A204.1 (cell line): ENCODE measurements at regions not wholly inside any gene's neighbourhood (a gene's known extent, or its start where the extent isn't known, plus 50 kb on each side); places are given as distances from the start of the nearest gene placed in this dataset.

Experiments
- FAIRE-seq: peaks from 2 replicates; lab custom pipeline; 2012; peaks lifted over from hg19 to GRCh38; lab: Jason Lieb, UNC

DNA sequence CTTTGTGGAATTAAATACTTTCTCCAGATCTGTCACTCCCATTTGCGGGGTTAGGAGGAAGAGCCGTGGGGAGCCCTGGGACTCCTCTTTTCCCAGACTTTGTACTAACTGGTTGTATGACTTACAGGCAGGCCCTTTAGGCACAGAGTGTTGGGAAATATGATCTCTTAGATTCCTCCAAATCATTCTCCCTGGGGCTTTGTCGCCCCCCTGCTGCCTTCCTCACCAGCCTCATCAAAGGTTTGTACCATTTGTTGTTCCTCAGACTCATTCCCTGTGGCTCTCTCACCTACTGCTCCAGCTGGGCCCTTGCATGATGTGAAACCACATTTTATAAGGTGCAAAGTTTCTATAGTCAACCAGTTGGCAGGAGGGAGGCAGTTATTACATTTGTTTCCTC is 56.4 kb downstream of the CRYGS start:
- FAIRE-seq = no peak

GRCh38 chr3:186487037-186487436 is 57.1 kb downstream of the CRYGS start:
- FAIRE-seq = no peak

- no peak for FAIRE-seq
These were observed 60.4 kb downstream of the CRYGS start for GRCh38 chr3:186483611-186484340.

GRCh38 chr3:186481526-186481925 is 62.7 kb downstream of the CRYGS start:
- FAIRE-seq = no peak

DNA sequence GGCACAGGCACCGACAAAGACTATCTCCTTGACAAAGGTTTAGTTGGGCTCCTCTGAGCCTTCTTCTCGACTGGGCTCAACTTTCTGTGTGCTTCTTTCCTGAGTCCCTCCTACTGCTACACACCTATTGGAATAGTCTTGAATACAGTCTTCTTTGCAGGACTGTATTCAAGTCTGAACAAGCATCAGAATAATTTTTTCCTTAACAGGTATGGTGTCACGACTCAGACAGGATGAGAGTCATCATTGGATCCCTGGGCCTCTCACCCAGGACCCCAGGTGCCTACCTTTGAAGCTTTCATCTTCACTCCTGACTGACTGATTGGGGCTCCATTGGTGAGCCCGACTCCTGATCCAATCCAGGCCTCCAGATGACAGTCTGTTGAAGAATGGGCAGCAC is 66.3 kb downstream of the CRYGS start:
- no peak for FAIRE-seq

- no peak for FAIRE-seq
These were observed 67.1 kb downstream of the CRYGS start for GRCh38 chr3:186477033-186477432.

GRCh38 chr3:186476541-186476940 is 67.6 kb downstream of the CRYGS start:
- no peak for FAIRE-seq

GRCh38 chr3:186476044-186476468 is 68.1 kb downstream of the CRYGS start:
- FAIRE-seq = no peak

GRCh38 chr3:186473166-186473565 is 71.0 kb downstream of the CRYGS start:
- no peak for FAIRE-seq

DNA sequence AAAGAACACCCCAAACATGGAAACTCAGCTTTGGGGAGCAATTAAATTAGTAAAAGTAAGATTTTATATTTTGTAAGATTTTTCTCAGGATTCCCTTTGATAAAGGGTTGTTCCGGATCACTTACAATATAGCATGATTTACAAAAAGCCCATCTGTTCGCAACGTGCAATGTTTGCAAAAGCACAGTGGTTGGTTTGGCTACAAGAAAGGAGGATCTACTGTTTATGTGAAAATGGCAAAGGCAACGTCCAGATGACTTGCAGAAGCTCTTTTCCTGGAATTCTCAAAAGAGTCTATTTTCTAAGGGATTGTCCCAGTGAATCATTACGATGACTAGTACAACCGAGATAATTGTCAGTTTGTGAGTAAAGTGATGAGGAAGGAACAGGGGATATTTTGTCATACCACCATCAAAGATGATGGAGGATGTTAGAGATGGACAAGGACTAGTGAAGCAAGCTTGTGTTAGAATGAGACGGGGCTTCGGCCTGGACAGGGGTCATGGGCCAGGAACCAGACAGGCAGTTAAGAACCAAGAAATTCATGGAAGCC is 71.6 kb downstream of the CRYGS start:
- FAIRE-seq = no peak

GRCh38 chr3:186471771-186472170 is 72.4 kb downstream of the CRYGS start:
- FAIRE-seq = no peak

GRCh38 chr3:186469525-186469924 is 74.7 kb downstream of the CRYGS start:
- no peak for FAIRE-seq

DNA sequence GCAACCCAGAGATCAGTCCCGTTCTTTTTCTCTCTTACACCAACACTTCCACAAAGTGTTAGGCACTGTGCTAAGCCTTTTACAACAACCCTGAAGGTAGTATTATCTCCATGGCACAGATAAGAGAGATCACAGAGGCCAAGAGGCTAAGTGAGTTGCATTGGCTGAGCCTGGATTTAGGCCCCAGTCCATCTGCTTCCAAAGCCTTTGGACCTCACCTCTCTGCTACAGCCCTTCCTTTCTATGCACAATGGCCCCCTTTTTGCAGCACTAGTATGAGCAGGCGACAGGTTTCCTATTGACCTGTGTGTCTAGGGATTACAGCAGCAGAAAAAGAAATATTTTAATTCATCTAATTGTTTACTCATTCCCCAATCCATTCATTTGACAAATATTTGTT is 76.2 kb downstream of the CRYGS start:
- no peak for FAIRE-seq

DNA sequence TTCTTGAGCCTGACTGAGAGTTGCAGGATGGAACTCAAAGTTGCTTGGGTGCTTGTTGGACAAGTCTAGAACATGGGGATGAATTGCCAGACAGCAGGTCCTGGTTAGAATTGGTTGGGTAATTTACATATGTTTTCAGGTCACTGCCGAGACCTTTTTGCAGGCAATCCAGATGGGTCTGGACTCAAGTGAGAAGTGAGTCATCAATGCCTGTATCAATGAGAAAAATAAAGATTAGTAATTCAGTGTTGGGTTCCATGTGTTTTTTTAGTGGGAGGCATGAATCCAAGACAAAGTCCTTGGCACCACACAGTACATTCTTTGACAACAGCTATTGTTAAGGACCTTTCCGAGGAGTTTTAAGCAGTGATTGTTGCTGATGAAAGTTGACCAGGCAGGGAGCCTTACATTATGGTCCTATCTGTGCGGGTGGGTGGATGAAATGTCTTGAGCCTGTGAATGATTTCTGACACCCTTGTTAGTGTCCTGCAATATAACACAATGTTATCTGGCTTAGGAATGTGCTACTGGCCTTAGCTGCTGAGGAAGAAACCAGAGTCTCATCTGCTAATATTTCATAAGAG is 77.7 kb downstream of the CRYGS start:
- no peak for FAIRE-seq

- no peak for FAIRE-seq
These were observed 78.7 kb downstream of the CRYGS start for GRCh38 chr3:186465508-186465907.

DNA sequence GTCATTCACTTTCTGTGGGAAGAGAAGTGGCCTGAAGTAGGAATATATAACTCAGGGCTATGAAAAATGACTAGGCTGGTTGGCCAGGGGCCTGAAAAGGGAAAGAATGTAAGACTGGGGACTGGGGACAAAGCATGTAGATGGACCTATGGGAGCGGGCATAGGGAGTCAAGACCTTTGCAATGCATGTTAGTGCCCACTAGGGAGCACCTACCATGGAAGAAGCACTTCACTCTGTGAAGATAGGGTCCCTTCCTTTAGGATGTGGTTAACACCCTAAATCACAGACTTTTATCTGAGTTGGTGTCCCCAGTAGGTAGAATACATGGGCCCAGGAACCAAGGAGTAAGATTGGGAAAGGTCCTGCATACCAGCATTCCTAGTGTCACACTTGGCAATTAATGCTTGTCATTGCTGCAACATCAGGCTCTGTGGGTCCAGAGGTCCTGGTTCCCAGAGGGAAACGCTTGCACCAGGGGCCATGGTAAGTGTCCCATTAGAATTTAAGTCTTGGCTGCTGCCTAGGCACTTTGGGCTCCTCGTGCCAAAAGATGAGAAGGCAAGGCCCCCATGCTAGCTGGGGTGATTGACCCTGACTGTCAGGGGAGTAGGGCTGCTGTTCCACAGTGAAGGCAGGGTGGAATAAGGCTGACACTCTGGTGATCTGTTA is 79.6 kb downstream of the CRYGS start:
- FAIRE-seq = no peak

DNA sequence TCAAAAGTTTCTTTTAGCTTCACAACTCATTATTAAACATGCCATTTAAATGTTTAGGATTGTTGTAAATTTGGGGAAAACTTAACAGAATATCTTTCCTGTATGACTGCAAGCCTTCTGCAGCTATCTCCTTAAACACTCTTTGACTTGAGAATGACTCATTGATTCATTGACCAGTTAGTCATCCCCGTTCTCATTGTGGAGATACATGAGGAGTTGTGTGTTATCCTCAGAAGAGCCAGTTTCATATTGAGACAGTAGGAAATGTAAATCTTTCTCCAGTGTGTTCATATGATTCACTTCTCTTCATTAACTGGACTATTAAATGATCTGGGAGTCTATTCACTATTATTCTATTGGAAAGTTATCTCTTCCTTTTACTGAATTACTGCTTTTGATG is 83.0 kb downstream of the CRYGS start:
- FAIRE-seq = no peak

GRCh38 chr3:186459108-186459467 is 85.1 kb downstream of the CRYGS start:
- no peak for FAIRE-seq

- FAIRE-seq = no peak
These were observed 85.7 kb downstream of the CRYGS start for GRCh38 chr3:186458306-186459107.

- no peak for FAIRE-seq
These were observed 86.9 kb downstream of the CRYGS start for GRCh38 chr3:186457236-186457635.

DNA sequence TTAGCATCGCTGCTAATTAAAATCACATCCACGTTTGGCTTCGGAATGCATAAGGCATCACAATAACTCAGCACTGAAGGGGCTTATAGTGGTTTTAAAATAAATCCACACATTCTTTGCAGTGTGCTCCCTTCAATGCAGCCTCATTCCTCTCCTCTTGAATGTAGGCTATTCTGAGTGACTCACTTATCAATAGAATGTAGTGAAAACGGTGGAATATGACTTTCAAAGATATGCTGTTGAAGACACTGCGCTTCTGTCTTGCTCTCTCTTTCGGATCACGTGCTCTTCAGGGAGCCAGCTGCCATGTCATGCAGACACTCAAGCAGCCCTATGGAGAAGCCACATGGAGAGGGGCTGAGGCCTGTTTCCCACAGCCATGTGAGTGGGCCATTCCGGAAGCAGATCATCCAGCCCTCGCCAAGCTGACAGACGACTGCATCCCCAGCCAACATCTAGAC is 87.4 kb downstream of the CRYGS start:
- FAIRE-seq = no peak

DNA sequence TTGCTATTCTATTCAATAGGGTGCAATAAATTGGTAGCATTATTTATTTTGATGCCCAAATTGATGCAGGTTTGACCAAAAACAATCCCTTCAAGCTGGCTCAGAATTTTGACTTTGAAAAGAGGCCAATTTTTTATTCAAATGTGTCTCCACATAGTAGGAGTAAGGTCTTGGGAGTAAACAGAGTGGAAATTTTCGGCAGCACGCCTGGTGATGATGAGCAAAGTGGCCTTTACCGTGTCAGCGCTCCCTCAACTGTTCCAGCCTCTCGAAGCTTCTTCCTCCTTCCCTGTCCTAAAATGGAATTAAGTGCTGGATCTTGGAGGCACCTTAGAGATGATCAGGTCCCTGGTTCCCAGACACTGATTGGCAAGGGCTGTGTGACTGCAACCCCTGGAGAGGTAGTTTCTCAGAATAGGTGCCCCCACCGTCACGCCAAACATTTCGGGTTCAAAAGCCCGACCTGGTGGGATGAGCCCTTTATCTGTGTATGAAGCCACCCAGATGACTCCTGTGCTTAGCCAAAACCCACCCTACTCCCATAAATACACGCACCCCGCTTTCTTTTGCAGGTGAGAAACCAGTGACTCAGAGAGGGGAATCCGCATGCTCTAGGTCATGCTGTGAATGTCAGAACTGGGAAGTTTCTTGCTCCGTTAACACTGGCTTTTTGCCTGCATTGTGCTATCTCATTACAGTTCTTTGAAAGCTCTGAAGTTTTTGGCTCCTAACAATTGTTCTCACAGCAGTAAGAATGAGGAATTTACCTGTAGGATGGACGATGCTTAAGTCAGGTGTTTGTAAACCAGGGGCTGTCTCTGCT is 89.1 kb downstream of the CRYGS start:
- FAIRE-seq = no peak
